Fibroblast of upper back skin (primary cell): ENCODE measurements at regions not wholly inside any gene's neighbourhood (a gene's known extent, or its start where the extent isn't known, plus 50 kb on each side); places are given as distances from the start of the nearest gene placed in this dataset.

Experiments used
- DNase-seq: peaks from one replicate; pipeline ENCODE4 v3.0.0-alpha.2; 2013

DNA sequence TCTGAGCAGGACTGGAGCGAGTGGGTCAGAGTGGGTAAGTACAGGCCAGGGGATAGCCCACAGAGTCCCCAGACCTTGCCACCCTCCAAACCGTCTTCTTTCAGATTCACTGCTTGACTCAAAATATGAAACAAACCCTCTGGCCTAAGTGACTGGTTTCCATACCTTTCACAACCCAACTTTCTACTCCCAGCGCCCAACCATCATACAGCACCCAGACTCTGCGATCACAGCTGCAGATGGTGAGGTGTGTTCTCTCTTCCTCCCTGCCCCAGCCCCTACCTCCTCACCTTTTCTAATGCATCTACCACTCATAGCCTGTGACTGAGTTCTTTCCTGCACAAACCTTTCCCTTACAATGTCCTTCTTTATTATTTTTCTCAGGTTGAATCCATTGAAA lies 92.0 kb upstream of the CELF2 start:
- DNase-seq: no peak

DNA sequence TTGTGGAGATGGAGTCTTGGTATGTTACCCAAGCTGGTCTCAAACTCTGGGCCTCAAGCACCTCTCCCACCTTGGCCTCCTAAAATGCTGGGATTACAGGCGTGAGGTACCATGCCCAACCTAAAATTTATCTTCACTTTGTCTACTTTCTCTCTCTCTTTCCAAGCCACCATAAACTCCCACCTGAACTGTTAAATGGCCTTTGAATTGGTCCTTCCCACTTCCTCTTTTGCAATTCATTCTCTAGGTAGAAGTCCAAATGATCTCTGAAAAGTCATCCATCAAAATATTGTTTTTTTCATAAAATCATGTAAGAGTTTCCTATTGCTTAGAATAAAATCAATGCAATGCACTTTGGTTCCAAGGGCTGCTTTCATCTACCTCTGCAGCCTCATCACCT lies 90.1 kb upstream of the CELF2 start:
- no peak for DNase-seq

DNA sequence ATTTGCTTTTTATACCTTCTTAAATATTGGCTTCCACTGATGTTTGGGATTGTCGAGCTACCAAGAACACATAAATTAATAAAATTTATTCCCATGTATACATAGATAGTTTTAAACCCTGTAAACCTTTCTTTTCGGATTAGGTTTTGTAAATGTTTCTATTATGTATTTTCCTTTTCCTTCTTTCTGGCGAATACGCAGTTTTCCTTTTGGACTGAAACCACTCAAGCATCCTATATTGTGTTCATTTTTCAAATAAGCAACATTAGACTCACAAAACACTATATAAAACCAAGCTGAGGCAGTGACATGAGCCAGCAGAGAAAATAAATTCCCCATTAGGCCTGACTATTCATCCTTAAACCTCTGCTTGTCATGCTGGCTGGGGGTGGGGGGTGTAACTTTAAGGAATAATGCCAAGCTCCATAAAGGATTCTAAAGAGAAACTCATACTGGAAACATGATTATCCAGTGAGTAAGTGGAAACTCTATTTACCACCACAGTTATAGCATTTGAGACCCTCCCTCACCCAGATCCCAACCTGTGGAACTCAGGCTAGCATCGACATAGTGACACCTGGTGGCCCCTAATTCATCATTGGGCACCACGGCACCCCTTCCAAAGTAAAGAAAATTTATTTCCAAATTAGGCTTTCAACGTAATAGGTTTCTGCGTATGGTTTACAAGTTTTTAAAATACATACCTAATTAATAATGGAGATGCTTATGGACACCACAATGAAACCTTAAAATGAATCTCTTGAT lies 86.5 kb upstream of the CELF2 start:
- no peak for DNase-seq

- DNase-seq: no peak
Measured at GRCh38 chr10:10935032-10935431, 82.6 kb upstream of the CELF2 start.

DNA sequence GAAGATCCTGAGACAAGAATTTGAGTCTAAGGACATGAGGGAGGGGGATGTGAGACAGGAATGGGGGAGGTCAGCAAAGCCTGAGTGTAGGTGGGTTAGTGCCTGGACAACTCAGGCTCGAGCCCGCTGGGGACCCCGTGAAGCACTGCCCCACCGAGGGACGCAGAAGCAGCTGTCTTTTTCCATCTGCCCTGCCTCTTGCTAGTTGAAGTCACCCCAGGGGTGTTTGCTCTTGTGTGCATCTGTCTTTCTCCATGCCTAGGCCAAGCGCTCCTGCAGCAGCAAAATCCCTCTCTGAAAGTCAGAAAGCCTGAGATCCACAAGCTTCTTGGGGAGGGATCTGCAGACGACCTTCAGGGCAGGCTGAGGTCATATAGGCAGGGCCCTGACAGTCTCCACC lies 79.0 kb upstream of the CELF2 start:
- no peak for DNase-seq

DNA sequence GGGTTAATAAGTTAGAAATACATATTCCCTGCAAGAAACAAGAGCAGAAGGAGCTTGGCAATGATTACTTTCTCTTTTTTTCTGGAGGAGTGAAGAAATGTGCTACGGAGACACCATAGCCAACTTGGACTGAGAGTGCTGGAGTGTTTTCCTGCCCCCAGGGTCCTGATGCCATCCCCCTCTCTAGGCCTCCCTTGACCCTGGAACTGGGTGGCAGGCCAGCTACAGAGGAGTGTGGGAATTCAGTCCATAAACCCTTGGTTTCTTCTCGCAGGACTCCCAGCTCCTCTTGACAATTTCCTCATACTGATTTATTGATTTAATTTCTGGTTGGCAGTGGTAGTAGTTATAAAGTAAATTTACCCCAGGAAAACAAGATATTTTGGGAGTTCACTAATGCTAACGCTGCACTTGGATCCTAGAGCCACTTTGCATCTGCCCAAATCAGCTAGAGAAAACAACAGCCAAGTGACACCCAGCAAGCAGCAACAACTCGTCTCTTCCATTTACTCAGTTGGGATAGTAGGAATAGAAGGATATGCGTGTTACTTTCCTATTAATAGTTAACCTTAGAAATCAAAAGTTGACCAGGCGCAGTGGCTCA lies 76.4 kb upstream of the CELF2 start:
- no peak for DNase-seq

DNA sequence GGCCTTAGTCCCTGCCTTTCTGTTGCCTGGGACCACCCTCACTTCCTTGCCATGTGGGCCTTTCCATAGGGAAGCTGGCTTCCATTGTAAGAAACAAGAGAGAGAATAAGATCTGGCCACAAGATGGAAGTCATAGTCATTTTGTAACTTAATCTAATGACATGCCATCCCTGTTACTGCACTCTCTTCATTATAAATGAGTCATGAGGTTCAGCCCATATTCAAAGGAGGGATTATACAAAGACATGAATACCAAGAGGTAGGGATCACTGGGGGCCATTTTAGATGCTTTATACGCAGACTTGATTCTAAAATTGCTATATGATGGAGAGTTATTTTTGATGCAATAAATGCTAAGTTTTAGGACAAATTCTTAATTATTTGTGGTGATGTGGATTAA lies 75.2 kb upstream of the CELF2 start:
- DNase-seq: peak; percentile 13

DNA sequence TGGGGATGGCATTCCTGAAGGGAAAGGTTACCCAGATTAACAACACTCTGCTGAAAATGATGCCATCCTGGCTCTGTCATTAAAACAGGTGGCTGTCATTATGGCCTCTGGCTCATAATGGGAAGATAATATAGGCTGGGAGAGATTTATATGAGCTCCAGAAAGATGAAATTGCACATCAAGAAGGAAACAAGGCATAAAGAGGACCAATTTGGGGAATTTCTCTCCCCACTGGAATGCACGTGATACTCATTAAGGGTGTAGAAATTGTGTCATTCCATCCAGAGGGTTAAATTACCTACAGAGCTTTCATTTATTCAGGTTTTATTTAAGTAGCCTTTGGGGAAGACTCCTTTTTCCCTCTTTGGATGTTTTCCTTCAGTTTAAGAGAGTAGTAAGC lies 71.6 kb upstream of the CELF2 start:
- no peak for DNase-seq

DNA sequence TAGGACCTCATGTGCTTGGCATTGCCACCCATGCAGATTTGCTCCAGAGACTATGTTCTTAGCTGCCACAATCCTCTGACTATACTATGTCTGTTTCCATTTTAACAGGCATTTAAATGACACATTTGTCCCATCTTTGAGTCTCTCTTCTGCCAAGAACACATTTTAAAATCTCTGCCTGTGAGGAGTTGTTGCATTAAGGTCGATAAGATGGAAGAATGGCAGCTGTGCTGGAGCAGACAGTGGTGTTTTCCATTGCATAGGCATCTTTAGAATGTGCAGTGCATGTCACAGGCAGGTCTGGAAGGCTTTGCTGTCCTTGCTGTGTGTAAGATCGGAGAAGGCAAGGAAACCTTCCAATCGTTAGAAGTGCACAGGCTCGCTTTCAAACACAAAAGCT lies 70.9 kb upstream of the CELF2 start:
- DNase-seq: no peak

- DNase-seq: no peak
Measured at GRCh38 chr10:10951675-10952074, 66.0 kb upstream of the CELF2 start.

- no peak for DNase-seq
Measured at GRCh38 chr10:10952800-10953199, 64.9 kb upstream of the CELF2 start.

DNA sequence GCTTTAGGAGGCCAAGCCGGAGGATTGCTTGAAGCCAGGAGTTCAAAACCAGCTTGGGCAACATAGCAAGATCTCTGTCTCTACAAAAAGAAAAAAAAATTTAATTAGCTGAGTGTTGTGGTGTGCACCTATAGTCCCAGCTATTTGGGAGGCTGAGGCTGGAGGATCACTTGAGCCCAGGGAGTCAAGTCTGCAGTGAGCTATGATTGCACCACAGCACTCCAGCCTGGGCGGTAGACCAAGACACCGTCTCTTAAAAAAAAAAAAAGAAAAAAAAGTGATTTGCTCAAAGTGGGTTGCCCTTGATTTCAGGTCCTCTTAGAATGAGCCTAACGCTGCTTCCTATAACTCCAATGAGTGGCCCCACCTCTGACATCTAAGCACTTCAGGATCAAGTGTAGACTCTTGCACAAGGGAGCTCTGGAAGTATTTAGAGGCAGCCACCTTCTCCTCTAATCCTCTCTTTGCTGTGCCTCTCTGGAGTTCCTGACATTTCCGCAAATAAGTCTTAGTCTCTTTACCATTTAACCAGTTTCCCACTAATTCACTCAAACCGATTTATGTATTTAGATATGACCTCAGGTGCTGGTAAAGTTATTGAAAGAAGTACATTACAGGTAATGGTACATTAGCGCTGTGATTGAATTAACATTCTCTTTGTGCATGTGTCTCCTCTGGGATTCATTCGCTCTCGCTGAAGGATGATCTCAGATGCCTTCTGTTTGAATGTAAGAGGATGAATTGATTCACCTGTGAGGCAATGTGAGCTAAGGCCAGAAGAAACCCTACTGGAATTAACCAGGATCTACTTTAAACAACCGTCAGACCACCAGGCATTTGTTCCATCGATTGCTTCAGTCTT lies 60.8 kb upstream of the CELF2 start:
- DNase-seq: no peak

DNA sequence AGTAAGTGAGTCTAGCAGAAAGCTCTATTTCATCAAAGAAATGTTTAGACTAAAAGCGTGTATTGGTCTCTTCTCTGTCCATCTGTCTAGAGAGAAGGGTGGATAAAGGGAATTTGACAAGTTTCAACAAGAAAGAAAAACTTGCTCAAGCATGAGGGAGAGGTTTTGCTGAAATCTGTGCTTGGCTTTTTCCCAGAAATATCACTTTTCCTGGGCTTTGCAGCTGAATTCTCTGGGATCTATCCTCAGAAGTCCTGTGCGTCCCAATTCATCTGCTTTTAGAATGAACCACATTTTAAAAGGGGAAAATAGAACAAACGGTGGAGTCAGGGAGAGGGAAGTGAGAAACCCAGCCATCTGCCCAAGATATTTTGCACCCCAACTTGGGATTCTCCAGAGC lies 59.6 kb upstream of the CELF2 start:
- DNase-seq: no peak

DNA sequence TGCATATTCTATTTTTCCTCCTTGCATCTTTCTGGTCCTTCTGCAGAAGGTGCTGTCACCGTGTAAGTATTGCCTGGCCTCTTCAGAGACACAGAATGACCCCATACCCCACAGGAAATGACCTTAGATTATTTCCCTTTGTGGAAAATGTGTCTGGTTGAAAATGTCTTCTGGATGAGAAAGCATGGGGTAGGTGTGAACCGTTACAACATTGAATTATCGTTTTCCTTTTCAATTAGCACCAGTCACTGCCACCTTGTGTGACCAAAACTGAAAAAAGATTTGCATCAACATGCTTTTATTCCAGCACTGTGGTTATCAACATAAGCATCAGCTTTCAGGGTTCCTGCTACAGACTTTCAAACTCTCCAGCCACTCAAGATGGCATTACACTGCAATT lies 58.0 kb upstream of the CELF2 start:
- no peak for DNase-seq

DNA sequence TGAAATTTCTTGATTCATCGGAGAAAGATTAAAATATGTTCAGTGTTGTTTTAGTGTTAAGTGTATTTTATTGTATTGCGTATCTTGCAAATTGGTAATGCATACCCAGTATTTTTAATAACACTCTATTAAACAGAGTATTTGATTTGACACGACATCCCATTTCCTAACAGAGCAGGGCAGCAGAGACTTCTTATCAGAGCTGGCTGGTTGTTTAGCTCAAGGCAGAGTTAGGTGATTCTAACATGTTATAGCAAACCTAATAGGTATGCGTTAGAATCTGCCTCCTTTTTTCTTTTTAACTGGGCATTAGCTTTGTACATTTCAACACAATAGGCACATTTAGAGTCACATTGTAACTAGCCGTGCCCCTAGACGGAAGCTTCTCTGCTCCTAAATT lies 57.1 kb upstream of the CELF2 start:
- DNase-seq: no peak

- DNase-seq: no peak
Measured at GRCh38 chr10:10961072-10961471, 56.6 kb upstream of the CELF2 start.

DNA sequence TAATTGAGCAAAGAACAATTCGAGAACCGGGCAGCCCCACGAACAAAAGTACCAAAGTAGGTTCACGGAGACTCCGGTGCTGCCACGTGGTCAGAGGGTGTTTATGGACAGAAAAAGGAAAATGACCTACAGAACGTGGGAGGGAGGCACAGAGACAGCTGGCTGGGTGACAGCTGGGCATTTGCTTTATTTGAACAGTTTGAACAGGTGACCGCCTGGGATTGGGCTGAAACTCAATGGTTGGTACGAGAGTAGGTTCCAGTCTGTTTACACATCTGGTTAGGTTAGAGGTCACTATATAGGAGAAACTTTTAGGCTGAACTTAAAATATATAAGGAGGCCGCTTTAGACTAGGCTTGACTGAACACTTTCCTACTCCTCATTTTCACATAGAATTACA lies 50.6 kb upstream of the CELF2 start:
- DNase-seq: no peak

- DNase-seq: no peak
Measured at GRCh38 chr10:10967581-10968256, 50.0 kb upstream of the CELF2 start.
